T-cell (primary cell): ENCODE measurements at regions not wholly inside any gene's neighbourhood (a gene's known extent, or its start where the extent isn't known, plus 50 kb on each side); places are given as distances from the start of the nearest gene placed in this dataset.

ENCODE experiments used
- ATAC-seq, 4 experiments: fragments of 200-7000 bp in 3 of 4; fragments of 150-1000 bp in 1 of 4; cut with Tn5 transposase; replicated peaks in 1 of 4; 1 replicate in 3 of 4; 2 replicates in 1 of 4; pipeline ENCODE4 v1.10.0; 2021; ENCODE audit warnings: moderate library complexity in 3 of 4, mild to moderate bottlenecking in 2 of 4, moderate number of reproducible peaks in 1 of 4
- CTCF ChIA-PET, 2 donors: fragments of 300-600 bp; sonication (Branson Sonifier 250); formaldehyde crosslinking; loops; one replicate each; lab custom pipeline; 2022; ENCODE audit warnings: antibody characterized with exemption in 2 of 2; lab: Charles Lee
- POLR2A ChIA-PET, 2 donors: fragments of 300-600 bp; sonication (Branson Sonifier 250); formaldehyde crosslinking; loops; one replicate each; lab custom pipeline; 2022; ENCODE audit warnings: antibody characterized with exemption in 2 of 2; lab: Charles Lee
- DNase-seq, 35 experiments: peaks; one replicate each; pipeline versions ENCODE4 v3.0.0 to v3.0.0-alpha.2; 2013 to 2023
- H3K27ac ChIP-seq: one replicate; pipeline ENCODE4 v1.5.1; 2013; ENCODE audit warnings: low read length
- H3K27me3 ChIP-seq, 2 experiments: replicated peaks in 1 of 2; 1 replicate in 1 of 2; 2 replicates in 1 of 2; pipeline versions ENCODE4 v1.6.1 to v1.7.0; 2013; ENCODE audit warnings: low read length in 1 of 2, mixed read lengths in 1 of 2; ENCODE audit not compliant: control insufficient read depth in 2 of 2, insufficient read depth in 2 of 2; ENCODE audit errors: extremely low read depth in 1 of 2
- H3K36me3 ChIP-seq, 2 donors: 1 replicate in 1 of 2; 2 replicates in 1 of 2; pipeline versions ENCODE4 v1.6.1 to v1.7.0; 2013; ENCODE audit warnings: low read length in 1 of 2; ENCODE audit not compliant: control insufficient read depth in 2 of 2, insufficient read depth in 1 of 2; ENCODE audit errors: extremely low read depth in 1 of 2
- H3K4me1 ChIP-seq, 2 experiments: 1 replicate in 1 of 2; 2 replicates in 1 of 2; pipeline versions ENCODE4 v1.6.1 to v1.7.0; 2013; ENCODE audit warnings: low read length in 2 of 2, mixed read lengths in 1 of 2; ENCODE audit not compliant: insufficient read depth in 2 of 2, control insufficient read depth in 1 of 2; ENCODE audit errors: extremely low read depth in 1 of 2
- H3K4me3 ChIP-seq, 2 donors: 1 replicate in 1 of 2; 2 replicates in 1 of 2; pipeline versions ENCODE4 v1.5.1 to v1.7.0; 2013; ENCODE audit warnings: mild to moderate bottlenecking in 2 of 2, low read length in 1 of 2, moderate library complexity in 1 of 2; ENCODE audit not compliant: control insufficient read depth in 1 of 2; ENCODE audit errors: extremely low read depth in 1 of 2
- H3K9me3 ChIP-seq: 2 replicates; pipeline ENCODE4 v1.7.0; 2013
- H3K27ac Mint-ChIP-seq, 2 donors: one replicate each; pipeline ENCODE4 v1.8.0; 2020 to 2021; ENCODE audit warnings: mild to moderate bottlenecking in 2 of 2, mixed read lengths in 2 of 2
- H3K27me3 Mint-ChIP-seq, 2 donors: one replicate each; pipeline ENCODE4 v1.8.0; 2021 to 2022; ENCODE audit warnings: mixed read lengths in 2 of 2
- H3K36me3 Mint-ChIP-seq: one replicate; pipeline ENCODE4 v1.8.0; 2021; ENCODE audit warnings: mixed read lengths
- H3K4me1 Mint-ChIP-seq, 3 donors: one replicate each; pipeline ENCODE4 v1.8.0; 2020 to 2022; ENCODE audit warnings: mixed read lengths in 3 of 3, mild to moderate bottlenecking in 1 of 3
- H3K4me3 Mint-ChIP-seq, 3 donors: one replicate each; pipeline ENCODE4 v1.8.0; 2020 to 2022; ENCODE audit warnings: mild to moderate bottlenecking in 3 of 3, mixed read lengths in 3 of 3, moderate library complexity in 3 of 3
- H3K9me3 Mint-ChIP-seq, 3 donors: one replicate each; pipeline ENCODE4 v1.8.0; 2020 to 2022; ENCODE audit warnings: mixed read lengths in 3 of 3
- WGBS: methylation state at CpG from one replicate; pipeline ENCODE4 v1.1.5; 2013; ENCODE audit warnings: missing lambda C conversion rate; ENCODE audit not compliant: insufficient coverage; 5-methylcytosine and 5-hydroxymethylcytosine counted together

DNA sequence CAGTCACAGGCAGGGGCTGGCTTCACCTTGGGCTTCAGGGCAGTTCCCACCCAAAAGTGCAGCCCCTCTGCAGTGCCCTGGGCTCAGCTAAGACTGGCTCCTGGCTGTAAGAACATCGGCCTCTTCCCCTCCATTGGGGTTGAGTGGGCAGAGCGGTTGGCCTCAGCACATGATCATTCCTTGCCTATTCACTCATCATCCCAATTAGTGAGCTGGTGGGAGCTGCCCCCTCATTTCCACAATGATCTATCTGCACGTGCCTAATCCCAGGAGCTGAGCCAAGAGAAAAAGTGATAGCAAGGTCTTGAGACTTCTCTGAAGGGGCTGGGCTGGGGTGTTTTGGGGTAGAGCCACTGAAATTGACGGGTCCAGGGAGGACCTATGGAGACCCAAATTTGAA is 133.6 kb downstream of the SYF2 start:
- ChIA-PET CTCF (interaction anchor here in 1 of 2 donors (0.5 to 2.2 kb wide), 3 partner anchors 34 to 247 kb away, joined by 3 to 11 read pairs (median 4); no protein-coding TSS in a partner anchor), POLR2A (no interaction called here)
- peaks cover 68 to 74% (median 73%) of the 10 kb centered on the region in 3 donors for H3K4me1 Mint-ChIP-seq
- ATAC-seq (no peak), DNase-seq (no peak)
- Histone ChIP-seq H3K4me1 (peaks cover 24 to 83% of the 10 kb centered on the region in 2 experiments), H3K4me3 (peak overlapping the region in 1 of 2 donors; percentile 3), H3K36me3 (no peaks in the 10 kb centered on the region), H3K9me3 (no peaks in the 10 kb centered on the region), H3K27me3 (peaks cover 0 to 6% of the 10 kb centered on the region in 2 experiments), H3K27ac (peak overlapping the region; percentile 50)
- H3K27ac Mint-ChIP-seq, result peak overlapping the region; percentile 40 to 88
- H3K4me3 Mint-ChIP-seq, result peak overlapping the region in 2 of 3 donors; percentile 49 to 62
- WGBS, result 66% methylated on average over 2 of the region's 4 CpGs
- H3K9me3 Mint-ChIP-seq, result no peaks in the 10 kb centered on the region
- no peaks in the 10 kb centered on the region for H3K36me3 Mint-ChIP-seq
- H3K27me3 Mint-ChIP-seq, result no peaks in the 10 kb centered on the region

DNA sequence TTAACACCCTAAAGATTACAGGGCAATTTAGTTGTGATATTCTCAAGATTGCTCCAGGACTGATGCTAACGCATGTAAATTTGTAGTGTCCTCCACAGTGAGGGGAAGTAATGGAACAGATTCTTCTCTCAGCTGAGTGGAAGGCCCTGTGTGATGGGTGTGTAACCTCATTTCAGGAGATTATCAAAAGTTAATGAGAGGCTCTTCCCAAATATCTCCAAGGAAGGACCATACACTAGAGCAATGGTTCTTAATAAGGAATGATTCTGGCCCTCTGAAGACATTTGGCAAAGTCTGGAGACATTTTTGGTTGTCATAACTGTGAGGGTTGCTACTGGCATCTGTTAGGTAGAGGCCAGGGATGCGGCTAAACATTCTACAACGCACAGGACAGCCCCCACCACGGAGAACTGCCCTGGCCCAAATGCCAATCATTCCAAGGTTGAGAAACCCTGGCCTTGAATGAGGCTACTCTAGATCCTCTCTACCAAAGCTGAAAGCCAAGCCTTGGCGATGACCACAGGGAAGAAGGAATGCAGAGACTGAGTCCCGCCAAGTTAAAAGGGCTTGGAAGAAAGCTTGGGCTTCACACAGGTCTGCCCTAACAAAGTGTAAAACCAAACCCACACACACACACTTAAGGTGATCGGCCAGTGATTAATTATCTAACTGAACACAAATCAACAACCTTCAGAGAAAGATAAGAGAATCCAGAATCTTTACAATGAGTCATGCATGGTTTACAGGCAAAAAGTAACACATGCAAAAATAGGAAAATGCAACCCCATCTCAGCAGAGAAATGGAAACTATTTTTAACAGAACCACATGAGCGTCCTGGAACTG is 135.8 kb downstream of the SYF2 start:
- peaks cover 21 to 79% of the 10 kb centered on the region in 2 experiments for H3K4me1 ChIP-seq
- peak overlapping the region; percentile 90 to 96 for H3K27ac Mint-ChIP-seq
- H3K36me3 ChIP-seq, result no peaks in the 10 kb centered on the region
- H3K27me3 Mint-ChIP-seq, result no peaks in the 10 kb centered on the region
- no peaks in the 10 kb centered on the region for H3K9me3 ChIP-seq
- no peaks in the 10 kb centered on the region for H3K9me3 Mint-ChIP-seq
- H3K4me1 Mint-ChIP-seq, result peaks cover 63 to 71% (median 71%) of the 10 kb centered on the region in 3 donors
- H3K36me3 Mint-ChIP-seq, result no peaks in the 10 kb centered on the region
- ChIA-PET CTCF (interaction anchor here in 1 of 2 donors (0.9 kb wide), 1 partner anchor 143 kb away, joined by 4 read pairs; no protein-coding TSS in a partner anchor), POLR2A (interaction anchor here in 1 of 2 donors (0.6 kb wide), 1 partner anchor 95 kb away, joined by 3 read pairs; no protein-coding TSS in a partner anchor)
- no peak for ATAC-seq
- H3K27ac ChIP-seq, result peak overlapping the region; percentile 52
- no peaks in the 10 kb centered on the region for H3K27me3 ChIP-seq
- no peak for DNase-seq
- H3K4me3 Mint-ChIP-seq, result peak overlapping the region in 1 of 3 donors; percentile 56
- WGBS, result 83% methylated on average over 5 of the region's 8 CpGs
- H3K4me3 ChIP-seq, result no peak overlapping the region

DNA sequence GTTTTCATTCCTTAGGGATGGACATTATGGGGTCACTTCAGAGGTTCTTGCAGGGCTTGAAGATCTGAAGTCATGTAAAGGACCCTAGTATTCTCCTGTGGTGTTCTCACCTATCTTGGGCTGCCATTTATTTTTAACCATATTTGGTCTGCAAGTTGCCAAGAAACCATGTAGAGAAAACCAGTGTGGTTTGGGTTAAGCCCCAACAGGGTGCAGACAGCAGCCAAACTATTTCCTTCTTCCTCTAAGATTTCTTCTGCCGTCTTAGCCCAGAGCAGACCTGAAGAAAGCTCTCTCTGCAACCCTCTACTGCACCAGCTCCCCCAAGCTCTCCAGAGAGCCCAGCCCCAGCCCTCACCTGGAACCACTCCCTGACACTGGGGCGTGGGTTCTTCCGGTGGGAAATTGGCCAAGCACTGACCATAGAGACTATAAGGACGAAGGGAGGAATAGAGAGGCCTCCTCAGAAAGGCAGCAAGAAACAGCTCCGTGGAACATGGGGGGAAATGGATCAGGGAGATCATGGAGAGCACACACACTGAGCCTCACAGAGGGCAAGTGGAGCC is 136.6 kb downstream of the SYF2 start:
- CTCF ChIA-PET, result interaction anchor here in 1 of 2 donors (0.9 kb wide), 1 partner anchor 142 kb away, joined by 4 read pairs; no protein-coding TSS in a partner anchor
- Histone ChIP-seq H3K9me3 (no peaks in the 10 kb centered on the region), H3K36me3 (no peaks in the 10 kb centered on the region), H3K4me3 (no peak overlapping the region), H3K4me1 (peaks cover 18 to 71% of the 10 kb centered on the region in 2 experiments), H3K27me3 (no peaks in the 10 kb centered on the region), H3K27ac (peak overlapping the region; percentile 52)
- DNase-seq (peak in 3 of 35 experiments; percentile 13 to 61 (median 14)), ATAC-seq (peak; percentile 62 to 74 (median 64))
- Mint-ChIP-seq H3K27me3 (no peaks in the 10 kb centered on the region), H3K36me3 (no peaks in the 10 kb centered on the region), H3K4me3 (peak overlapping the region in 2 of 3 donors; percentile 51 to 56), H3K27ac (peak overlapping the region; percentile 90 to 96), H3K4me1 (peaks cover 55 to 65% (median 64%) of the 10 kb centered on the region in 3 donors), H3K9me3 (no peaks in the 10 kb centered on the region)
- 0% methylated on average over 1 of the region's 5 CpGs for WGBS
- POLR2A ChIA-PET, result no interaction called here

DNA sequence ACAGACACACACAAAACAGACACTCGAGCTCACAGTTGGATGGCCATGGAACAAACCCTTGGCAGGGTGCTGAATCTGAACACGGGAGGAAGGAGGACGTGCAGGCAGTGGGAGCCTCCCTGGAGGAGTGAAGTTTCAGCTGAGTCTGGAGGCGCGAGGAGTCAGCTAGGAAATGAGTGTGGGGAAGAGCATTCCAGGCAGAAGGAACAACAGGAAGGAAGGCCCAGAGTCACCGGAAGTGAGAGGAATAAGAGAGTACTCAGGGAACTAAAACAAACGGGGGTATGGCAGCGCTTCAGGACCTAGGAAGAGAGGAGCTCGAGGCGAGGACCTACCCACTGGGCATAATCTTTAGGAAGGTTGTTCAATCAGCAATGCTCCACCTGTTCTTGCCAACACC is 137.3 kb downstream of the SYF2 start:
- no peaks in the 10 kb centered on the region for H3K27me3 ChIP-seq
- DNase-seq (no peak), ATAC-seq (no peak)
- no peaks in the 10 kb centered on the region for H3K9me3 ChIP-seq
- whole genome bisulfite sequencing, result 84% methylated on average over 9 of the region's 10 CpGs
- Mint-ChIP-seq H3K9me3 (no peaks in the 10 kb centered on the region), H3K4me3 (peak overlapping the region in 1 of 3 donors; percentile 56), H3K36me3 (no peaks in the 10 kb centered on the region), H3K27ac (peak overlapping the region; percentile 58 to 96), H3K27me3 (no peaks in the 10 kb centered on the region), H3K4me1 (peaks cover 48 to 58% (median 57%) of the 10 kb centered on the region in 3 donors)
- ChIA-PET CTCF (interaction anchor here in 1 of 2 donors (0.6 kb wide), 1 partner anchor 1529 kb away, joined by 3 read pairs; no protein-coding TSS in a partner anchor), POLR2A (no interaction called here)
- H3K27ac ChIP-seq, result peak overlapping the region; percentile 39
- no peak overlapping the region for H3K4me3 ChIP-seq
- H3K4me1 ChIP-seq, result peaks cover 16 to 63% of the 10 kb centered on the region in 2 experiments
- no peaks in the 10 kb centered on the region for H3K36me3 ChIP-seq

DNA sequence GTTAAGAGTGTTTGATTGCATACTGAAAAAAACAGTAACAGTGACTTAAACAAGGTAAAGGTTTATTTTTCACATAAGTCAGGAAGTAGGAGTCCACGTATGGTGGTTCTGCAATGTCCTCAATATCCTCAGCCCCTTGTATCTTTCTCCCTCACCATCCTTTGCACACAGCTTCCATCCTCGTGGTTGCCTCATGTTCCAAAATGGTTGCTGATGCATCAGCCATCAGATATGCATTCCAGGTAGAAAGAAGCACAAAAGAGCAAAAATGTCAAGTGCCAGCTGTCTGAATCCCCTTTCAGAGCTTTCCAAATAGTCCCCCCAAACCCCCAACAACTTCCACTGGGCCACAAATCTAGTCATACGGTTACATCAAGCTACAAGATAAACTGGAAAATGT is 138.1 kb downstream of the SYF2 start:
- H3K27me3 ChIP-seq, result peaks cover 0 to 4% of the 10 kb centered on the region in 2 experiments
- H3K36me3 Mint-ChIP-seq, result no peaks in the 10 kb centered on the region
- H3K27ac ChIP-seq, result peak overlapping the region; percentile 6
- H3K9me3 Mint-ChIP-seq, result no peaks in the 10 kb centered on the region
- ATAC-seq (no peak), DNase-seq (no peak)
- H3K36me3 ChIP-seq, result no peaks in the 10 kb centered on the region
- H3K4me3 Mint-ChIP-seq, result no peak overlapping the region
- H3K9me3 ChIP-seq, result no peaks in the 10 kb centered on the region
- no peak overlapping the region for H3K4me3 ChIP-seq
- 80% methylated on average over 1 of the region's 3 CpGs for WGBS
- ChIA-PET CTCF (no interaction called here), POLR2A (no interaction called here)
- H3K4me1 ChIP-seq, result peaks cover 9 to 56% of the 10 kb centered on the region in 2 experiments
- no peak overlapping the region for H3K27ac Mint-ChIP-seq
- peaks cover 0 to 1% of the 10 kb centered on the region in 2 donors for H3K27me3 Mint-ChIP-seq
- H3K4me1 Mint-ChIP-seq, result peaks cover 41 to 50% (median 49%) of the 10 kb centered on the region in 3 donors

- Histone ChIP-seq H3K9me3 (no peaks in the 10 kb centered on the region), H3K27me3 (peaks cover 0 to 19% of the 10 kb centered on the region in 2 experiments), H3K36me3 (no peaks in the 10 kb centered on the region), H3K4me3 (no peak overlapping the region), H3K4me1 (peaks cover 7 to 39% of the 10 kb centered on the region in 2 experiments), H3K27ac (no peak overlapping the region)
- Mint-ChIP-seq H3K36me3 (no peaks in the 10 kb centered on the region), H3K4me3 (no peak overlapping the region), H3K27ac (no peak overlapping the region), H3K27me3 (peaks cover 0 to 1% of the 10 kb centered on the region in 2 donors), H3K9me3 (no peaks in the 10 kb centered on the region), H3K4me1 (peaks cover 22 to 37% (median 31%) of the 10 kb centered on the region in 3 donors)
- no peak for DNase-seq
- ChIA-PET POLR2A (no interaction called here), CTCF (interaction anchor here in 1 of 2 donors (0.6 kb wide), 2 partner anchors 936 to 1724 kb away, joined by 5 to 7 read pairs; no protein-coding TSS in a partner anchor)
- 87% methylated on average over 2 of the region's 4 CpGs for WGBS
- no peak for ATAC-seq
Observed at GRCh38 chr1:25091658-25092057, 140.6 kb downstream of the SYF2 start.
